Upper lobe of left lung (tissue), 6 donors: ENCODE measurements at regions not wholly inside any gene's neighbourhood (a gene's known extent, or its start where the extent isn't known, plus 50 kb on each side); places are given as distances from the start of the nearest gene placed in this dataset.

Experiments used
- ATAC-seq, 2 donors: fragments of 200-7000 bp; cut with Tn5 transposase; one replicate each; pipeline ENCODE4 v1.9.1; 2022; ENCODE audit warnings: mild to moderate bottlenecking in 2 of 2, moderate library complexity in 2 of 2; ENCODE audit not compliant: low FRiP score in 2 of 2
- DNase-seq, 2 donors: peaks; one replicate each; pipeline ENCODE4 v3.0.0-alpha.2; 2019 to 2020
- H3K27ac ChIP-seq, 4 donors: fragments of 200-600 bp; sonication (generic); one replicate each; pipeline ENCODE4 v1.5.1; 2016 to 2019
- H3K27me3 ChIP-seq, 4 donors: fragments of 200-600 bp; sonication (generic); one replicate each; pipeline ENCODE4 v1.5.1; 2017 to 2019
- H3K36me3 ChIP-seq, 4 donors: fragments of 200-600 bp; sonication (generic); one replicate each; pipeline ENCODE4 v1.5.1; 2016 to 2019
- H3K4me1 ChIP-seq, 4 donors: fragments of 200-600 bp; sonication (generic); one replicate each; pipeline ENCODE4 v1.5.1; 2018 to 2019
- H3K4me3 ChIP-seq, 4 donors: fragments of 200-600 bp; sonication (generic); one replicate each; pipeline ENCODE4 v1.5.1; 2017 to 2019; ENCODE audit warnings: mild to moderate bottlenecking in 2 of 4, moderate library complexity in 1 of 4
- H3K9me3 ChIP-seq, 4 donors: fragments of 200-600 bp; sonication (generic); one replicate each; pipeline ENCODE4 v1.5.1; 2018 to 2019
- CTCF ChIP-seq, 6 experiments: fragments of 450-650 bp in 4 of 6; fragments of 200-600 bp in 2 of 6; sonication (generic) in 2 of 6; IDR thresholded peaks; one replicate each; pipeline ENCODE4 v1.5.1; 2016 to 2019; ENCODE audit warnings: antibody characterized with exemption in 6 of 6
- EP300 ChIP-seq, 4 donors: sonication (generic); formaldehyde crosslinking; IDR thresholded peaks; one replicate each; pipeline ENCODE4 v1.5.1; 2017; ENCODE audit warnings: antibody characterized with exemption in 4 of 4, control low read depth in 2 of 4
- POLR2A ChIP-seq, 4 donors: fragments of 450-650 bp; IDR thresholded peaks; one replicate each; pipeline ENCODE4 v1.5.1; 2016 to 2017; ENCODE audit warnings: antibody characterized with exemption in 4 of 4, mild to moderate bottlenecking in 2 of 4
- POLR2AphosphoS5 ChIP-seq, 2 donors: sonication (generic); formaldehyde crosslinking; IDR thresholded peaks; one replicate each; pipeline ENCODE4 v1.5.1; 2017; ENCODE audit warnings: antibody characterized with exemption in 2 of 2
- WGBS, 2 donors: methylation state at CpG; one replicate each; pipeline ENCODE4 v1.1.5; 2017 to 2018; 5-methylcytosine and 5-hydroxymethylcytosine counted together
- donor health status: DM: no; HTN: no; CAD: no; lungs with moderate emphysema.
- donor health status: DM: no; HTN: yes; CAD: no; lungs with severe emphysema.

GRCh38 chr2:35794796-35795450 is 560.7 kb upstream of the CRIM1 start:
- no peaks in the 10 kb centered on the region for H3K36me3 ChIP-seq
- H3K4me1 ChIP-seq: no peaks in the 10 kb centered on the region
- 69 to 85% methylated on average over 6 of the region's 6 CpGs for WGBS, 2 donors
- TF ChIP-seq POLR2A (IDR thresholded peaks at IDR 0.05) (no peak), POLR2AphosphoS5 (IDR thresholded peaks at IDR 0.05) (no peak), EP300 (IDR thresholded peaks at IDR 0.05) (no peak), CTCF (IDR thresholded peaks at IDR 0.05) (no peak)
- ATAC-seq (no peak), DNase-seq (no peak)
- no peak overlapping the region for H3K4me3 ChIP-seq
- no peaks in the 10 kb centered on the region for H3K9me3 ChIP-seq
- H3K27ac ChIP-seq: no peak overlapping the region
- H3K27me3 ChIP-seq: no peaks in the 10 kb centered on the region

DNA sequence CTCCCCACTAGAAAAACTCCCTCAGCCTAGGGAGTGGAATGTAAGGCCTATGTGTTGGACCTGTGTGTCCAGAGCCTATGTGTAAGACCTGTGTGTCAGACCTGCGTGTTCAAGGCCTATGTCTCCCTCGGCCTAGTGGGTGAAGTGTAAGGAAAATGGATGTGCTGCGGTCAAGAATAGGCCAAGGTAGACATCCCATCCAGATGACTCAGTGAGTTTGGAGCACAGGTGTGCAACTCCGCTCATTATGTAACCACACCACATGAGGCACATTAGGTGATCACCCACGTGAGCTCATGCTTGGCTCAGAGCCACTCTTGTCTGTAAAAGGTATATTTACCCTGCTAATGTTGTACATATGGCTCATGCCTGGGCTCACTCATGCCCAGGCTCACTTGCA is 565.3 kb upstream of the CRIM1 start:
- no peak overlapping the region for H3K4me3 ChIP-seq
- DNase-seq (no peak), ATAC-seq (no peak)
- H3K27ac ChIP-seq: no peak overlapping the region
- no peaks in the 10 kb centered on the region for H3K4me1 ChIP-seq
- H3K27me3 ChIP-seq: no peaks in the 10 kb centered on the region
- no peaks in the 10 kb centered on the region for H3K36me3 ChIP-seq
- 78 to 91% methylated on average over 4 to 5 of the region's 5 CpGs for WGBS, 2 donors
- TF ChIP-seq EP300 (IDR thresholded peaks at IDR 0.05) (no peak), POLR2A (IDR thresholded peaks at IDR 0.05) (no peak), CTCF (IDR thresholded peaks at IDR 0.05) (no peak), POLR2AphosphoS5 (IDR thresholded peaks at IDR 0.05) (no peak)
- no peaks in the 10 kb centered on the region for H3K9me3 ChIP-seq

DNA sequence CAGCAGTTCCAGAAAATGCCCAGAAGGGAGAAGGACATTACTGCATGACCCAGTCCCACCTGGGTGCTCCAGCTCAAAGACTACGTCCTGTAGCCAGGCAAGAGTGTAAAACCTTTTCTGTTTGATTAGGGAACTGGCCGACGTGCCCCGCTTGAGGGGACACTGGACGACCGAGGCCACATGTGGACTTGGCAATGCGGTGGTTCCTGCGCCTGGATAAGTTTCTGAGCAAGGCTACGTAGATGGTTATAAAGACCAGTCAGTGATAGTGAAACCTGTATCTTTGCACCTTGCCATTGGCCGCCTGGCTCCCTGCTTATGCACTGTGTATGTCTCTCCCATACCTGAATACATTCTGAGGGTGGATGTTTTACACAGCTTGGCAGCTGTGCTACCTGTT is 567.0 kb upstream of the CRIM1 start:
- ATAC-seq (no peak), DNase-seq (peak in 1 of 2 donors; percentile 27)
- TF ChIP-seq POLR2A (IDR thresholded peaks at IDR 0.05) (no peak), POLR2AphosphoS5 (IDR thresholded peaks at IDR 0.05) (no peak), CTCF (IDR thresholded peaks at IDR 0.05) (no peak), EP300 (IDR thresholded peaks at IDR 0.05) (no peak)
- no peak overlapping the region for H3K4me3 ChIP-seq
- H3K36me3 ChIP-seq: no peaks in the 10 kb centered on the region
- H3K4me1 ChIP-seq: no peaks in the 10 kb centered on the region
- no peak overlapping the region for H3K27ac ChIP-seq
- H3K9me3 ChIP-seq: no peaks in the 10 kb centered on the region
- no peaks in the 10 kb centered on the region for H3K27me3 ChIP-seq
- 88 to 99% methylated on average over 10 of the region's 10 CpGs for WGBS, 2 donors

DNA sequence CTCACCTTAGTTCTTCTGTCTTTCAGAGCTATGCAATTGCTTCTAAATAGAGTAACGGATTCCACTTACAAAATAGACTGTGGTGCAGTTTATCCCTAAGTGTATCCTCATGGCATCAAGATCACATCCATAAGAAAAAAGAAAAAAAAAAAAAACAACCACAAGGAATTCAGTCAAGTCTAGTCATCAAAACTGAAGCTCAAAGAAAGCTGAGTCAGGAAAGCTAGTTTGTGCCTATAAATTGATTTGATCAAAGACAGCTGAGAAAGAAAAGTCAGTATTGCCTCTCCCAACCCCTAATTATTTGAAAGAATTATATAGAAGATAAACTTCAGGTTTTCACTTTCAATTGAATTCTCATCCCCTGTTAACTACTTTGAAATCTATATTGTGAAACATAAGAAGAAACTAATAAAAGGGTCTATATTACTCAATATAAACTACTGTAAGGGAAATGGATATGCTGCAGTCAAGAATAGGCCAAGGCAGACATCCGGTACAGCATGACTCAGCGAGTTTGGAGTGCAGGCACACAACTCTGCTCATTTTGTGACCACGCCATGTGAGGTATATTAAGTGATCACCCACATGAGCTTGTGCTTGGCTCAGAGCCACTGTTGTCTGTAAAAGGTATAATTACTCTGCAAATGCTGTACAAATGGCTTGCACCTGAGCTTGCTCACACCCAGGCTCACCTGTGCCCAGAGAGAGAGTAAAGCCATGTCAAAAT is 568.1 kb upstream of the CRIM1 start:
- H3K9me3 ChIP-seq: no peaks in the 10 kb centered on the region
- no peaks in the 10 kb centered on the region for H3K27me3 ChIP-seq
- no peaks in the 10 kb centered on the region for H3K4me1 ChIP-seq
- ATAC-seq (no peak), DNase-seq (no peak)
- no peak overlapping the region for H3K27ac ChIP-seq
- H3K36me3 ChIP-seq: no peaks in the 10 kb centered on the region
- WGBS, 2 donors: 81 to 83% methylated on average over 4 of the region's 4 CpGs
- no peak for TF ChIP-seq POLR2A (IDR thresholded peaks at IDR 0.05)
- no peak for TF ChIP-seq POLR2AphosphoS5 (IDR thresholded peaks at IDR 0.05)
- no peak for TF ChIP-seq EP300 (IDR thresholded peaks at IDR 0.05)
- no peak overlapping the region for H3K4me3 ChIP-seq

DNA sequence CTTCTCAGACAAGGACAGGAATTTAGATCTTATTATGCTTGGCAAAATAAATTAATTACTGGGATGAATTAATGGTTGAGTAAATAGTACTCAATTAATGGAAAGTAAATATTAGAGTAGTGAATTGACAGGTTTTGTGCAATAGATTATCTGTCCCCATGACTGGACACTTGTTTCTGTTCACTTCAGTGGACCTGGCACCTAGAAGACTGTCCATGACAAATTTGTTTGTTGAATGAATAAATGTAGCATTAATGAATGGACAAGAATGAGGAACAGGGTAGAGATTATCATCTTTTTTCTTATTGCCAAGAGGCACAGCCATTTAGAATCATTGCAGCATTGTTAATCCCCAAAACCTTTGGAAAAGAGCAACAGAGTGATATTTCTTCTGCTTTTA is 570.0 kb upstream of the CRIM1 start:
- no peaks in the 10 kb centered on the region for H3K4me1 ChIP-seq
- ATAC-seq: no peak
- TF ChIP-seq CTCF (IDR thresholded peaks at IDR 0.05): no peak
- no peak for TF ChIP-seq EP300 (IDR thresholded peaks at IDR 0.05)
- TF ChIP-seq POLR2AphosphoS5 (IDR thresholded peaks at IDR 0.05): no peak
- no peak for TF ChIP-seq POLR2A (IDR thresholded peaks at IDR 0.05)
- no peaks in the 10 kb centered on the region for H3K36me3 ChIP-seq
- H3K27me3 ChIP-seq: no peaks in the 10 kb centered on the region
- no peak overlapping the region for H3K27ac ChIP-seq
- no peak for DNase-seq
- no peak overlapping the region for H3K4me3 ChIP-seq
- no peaks in the 10 kb centered on the region for H3K9me3 ChIP-seq
